ENCODE measurements at regions not wholly inside any gene's neighbourhood (a gene's known extent, or its start where the extent isn't known, plus 50 kb on each side); places are given as distances from the start of the nearest gene placed in this dataset.

GRCh38 chr9:126198854-126199253 lies 127.8 kb upstream of the MVB12B start:
- in situ Hi-C loops (cut with MboI; ENCODE audit: low pct_ligation_motif_present in 1 of 4, low pct_unique_long_range_greater_than_20kb in 1 of 4, low sequenced_read_pairs in 3 of 4) (no loop called here), intact Hi-C loops (cut with DNase I; ENCODE audit: low total_unique reads) (no loop called here)
- H3K36me3 ChIP-seq, result no peaks in the 10 kb centered on the region
- 52 to 59% methylated on average over 4 of the region's 4 CpGs for WGBS, 2 donors (ENCODE audit: low coverage in 1 of 2)
- no peaks in the 10 kb centered on the region for H3K9me3 ChIP-seq
- no peak for DNase-seq
- no peak overlapping the region for H3K27ac ChIP-seq
- H3K4me1 ChIP-seq, result no peaks in the 10 kb centered on the region
- peaks cover 25% of the 10 kb centered on the region for H3K27me3 ChIP-seq
- TF ChIP-seq POLR2A (IDR thresholded peaks at IDR 0.05) (no peak), POLR2AphosphoS5 (IDR thresholded peaks at IDR 0.05) (no peak), CTCF (IDR thresholded peaks at IDR 0.05) (no peak), EP300 (IDR thresholded peaks at IDR 0.05; ENCODE audit: low read depth) (no peak)
- no peak overlapping the region for H3K4me3 ChIP-seq

DNA sequence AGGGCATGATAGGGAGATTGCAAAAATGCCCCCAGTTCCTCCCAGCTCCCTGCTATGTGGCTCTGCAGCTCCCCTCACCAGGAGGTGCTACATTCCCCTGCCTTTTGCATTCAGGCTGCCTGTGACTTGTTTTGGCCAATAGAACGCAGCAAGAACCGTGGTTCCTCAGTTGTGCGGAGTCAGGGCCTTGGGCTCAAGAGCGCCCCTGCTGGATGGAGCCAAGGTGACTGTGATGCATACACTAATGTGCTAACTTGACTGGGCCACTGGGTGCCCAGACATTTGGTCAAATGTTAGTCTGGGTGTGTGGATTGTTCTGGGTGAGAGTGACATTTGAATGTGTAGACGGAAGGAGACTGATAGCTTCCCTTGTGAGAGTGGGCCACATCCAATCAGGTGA lies 123.3 kb upstream of the MVB12B start:
- in situ Hi-C loops (cut with MboI; ENCODE audit: low pct_ligation_motif_present in 1 of 4, low pct_unique_long_range_greater_than_20kb in 1 of 4, low sequenced_read_pairs in 3 of 4) (no loop called here), intact Hi-C loops (cut with DNase I; ENCODE audit: low total_unique reads) (no loop called here)
- no peak for TF ChIP-seq CTCF (IDR thresholded peaks at IDR 0.05)
- no peak for TF ChIP-seq POLR2A (IDR thresholded peaks at IDR 0.05)
- TF ChIP-seq EP300 (IDR thresholded peaks at IDR 0.05; ENCODE audit: low read depth), result no peak
- TF ChIP-seq POLR2AphosphoS5 (IDR thresholded peaks at IDR 0.05), result no peak
- Histone ChIP-seq H3K27ac (no peak overlapping the region), H3K4me1 (no peaks in the 10 kb centered on the region), H3K36me3 (no peaks in the 10 kb centered on the region), H3K9me3 (no peaks in the 10 kb centered on the region), H3K4me3 (no peak overlapping the region), H3K27me3 (peaks cover 21% of the 10 kb centered on the region)
- 80 to 92% methylated on average over 1 to 5 of the region's 5 CpGs for WGBS, 2 donors (ENCODE audit: low coverage in 1 of 2)
- DNase-seq, result no peak

DNA sequence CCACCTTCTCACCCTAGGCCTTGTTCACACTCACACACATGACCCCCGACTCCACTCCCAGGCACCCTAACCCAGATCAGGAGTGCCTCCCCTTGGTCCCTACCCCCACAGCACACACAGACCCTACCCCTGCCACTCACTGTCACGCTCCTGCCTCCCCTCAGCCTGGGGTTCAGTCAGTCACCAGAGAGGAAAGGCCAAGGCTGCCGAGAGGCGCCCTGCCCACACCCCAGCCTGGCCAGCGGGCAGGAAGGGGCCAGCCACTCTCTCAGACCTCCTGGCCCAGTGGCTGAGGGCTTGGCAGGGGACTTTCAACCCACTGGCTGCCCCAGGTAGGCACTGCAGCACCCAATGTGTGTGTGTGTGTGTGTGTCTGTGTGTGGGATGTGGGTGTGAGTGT lies 122.4 kb upstream of the MVB12B start:
- WGBS, 2 donors (ENCODE audit: low coverage in 1 of 2), result 83% methylated on average over 5 of the region's 5 CpGs; no CpG with 5 or more reads in 1 of the 2 donors
- DNase-seq, result no peak
- no peak overlapping the region for H3K4me3 ChIP-seq
- no peaks in the 10 kb centered on the region for H3K9me3 ChIP-seq
- no peaks in the 10 kb centered on the region for H3K36me3 ChIP-seq
- in situ Hi-C loops (cut with MboI; ENCODE audit: low pct_ligation_motif_present in 1 of 4, low pct_unique_long_range_greater_than_20kb in 1 of 4, low sequenced_read_pairs in 3 of 4), result no loop called here
- H3K4me1 ChIP-seq, result no peaks in the 10 kb centered on the region
- intact Hi-C loops (cut with DNase I; ENCODE audit: low total_unique reads), result no loop called here
- peaks cover 14% of the 10 kb centered on the region for H3K27me3 ChIP-seq
- TF ChIP-seq POLR2A (IDR thresholded peaks at IDR 0.05), result no peak
- no peak for TF ChIP-seq CTCF (IDR thresholded peaks at IDR 0.05)
- no peak for TF ChIP-seq EP300 (IDR thresholded peaks at IDR 0.05; ENCODE audit: low read depth)
- no peak for TF ChIP-seq POLR2AphosphoS5 (IDR thresholded peaks at IDR 0.05)
- H3K27ac ChIP-seq, result no peak overlapping the region

DNA sequence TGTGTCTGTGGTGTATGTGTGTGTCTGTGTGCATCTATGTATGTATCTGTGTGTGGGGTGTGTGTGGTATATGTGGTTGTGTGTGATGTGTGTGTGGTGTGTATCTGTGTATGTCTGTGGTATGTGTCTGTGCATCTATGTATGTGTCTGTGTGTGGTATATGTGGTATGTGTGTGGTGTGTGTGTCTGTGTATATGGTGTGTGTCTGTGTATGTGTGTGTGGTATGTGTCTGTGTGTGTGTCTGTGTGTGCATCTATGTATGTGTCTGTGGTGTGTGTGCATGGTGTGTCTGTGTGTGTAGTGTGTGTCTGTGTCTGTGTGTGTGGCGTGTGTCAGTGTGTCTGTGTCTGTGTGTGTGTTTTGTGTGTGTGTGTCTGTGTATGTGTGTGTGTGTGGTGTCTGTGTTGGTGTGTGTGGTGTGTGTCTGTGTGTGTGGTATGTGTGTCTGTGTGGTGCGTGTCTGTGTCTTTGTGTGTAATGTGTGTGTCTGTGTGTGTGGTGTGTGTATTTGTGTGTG lies 121.9 kb upstream of the MVB12B start:
- Histone ChIP-seq H3K27me3 (peaks cover 13% of the 10 kb centered on the region), H3K4me3 (no peak overlapping the region), H3K4me1 (no peaks in the 10 kb centered on the region), H3K27ac (no peak overlapping the region), H3K9me3 (no peaks in the 10 kb centered on the region), H3K36me3 (no peaks in the 10 kb centered on the region)
- in situ Hi-C loops (cut with MboI; ENCODE audit: low pct_ligation_motif_present in 1 of 4, low pct_unique_long_range_greater_than_20kb in 1 of 4, low sequenced_read_pairs in 3 of 4), result no loop called here
- intact Hi-C loops (cut with DNase I; ENCODE audit: low total_unique reads), result no loop called here
- no peak for TF ChIP-seq CTCF (IDR thresholded peaks at IDR 0.05)
- TF ChIP-seq POLR2A (IDR thresholded peaks at IDR 0.05), result no peak
- no peak for TF ChIP-seq EP300 (IDR thresholded peaks at IDR 0.05; ENCODE audit: low read depth)
- no peak for TF ChIP-seq POLR2AphosphoS5 (IDR thresholded peaks at IDR 0.05)
- no peak for DNase-seq
- 89% methylated on average over 1 to 2 of the region's 2 CpGs for WGBS, 2 donors (ENCODE audit: low coverage in 1 of 2)
